Mucosa of descending colon (tissue), 3 donors: ENCODE measurements at regions not wholly inside any gene's neighbourhood (a gene's known extent, or its start where the extent isn't known, plus 50 kb on each side); places are given as distances from the start of the nearest gene placed in this dataset.
"Not testable (repeated sequence)": the region's sequence is repeated elsewhere in the genome, so short reads cannot be mapped to it uniquely, and the experiment has no call there.

ENCODE experiments used
- ATAC-seq: fragments of 200-7000 bp; cut with Tn5 transposase; one replicate; pipeline ENCODE4 v1.9.1; 2020; ENCODE audit warnings: mild to moderate bottlenecking, moderate library complexity
- DNase-seq, 3 donors: peaks; one replicate each; pipeline ENCODE4 v3.0.0-alpha.2; 2020
- H3K36me3 ChIP-seq: fragments of 200-600 bp; one replicate; pipeline ENCODE4 v1.8.0; 2021; ENCODE audit warnings: low read depth, mild to moderate bottlenecking
- H3K4me1 ChIP-seq: fragments of 200-600 bp; one replicate; pipeline ENCODE4 v1.8.0; 2021; ENCODE audit warnings: low read depth, mild to moderate bottlenecking
- H3K4me3 ChIP-seq: fragments of 200-600 bp; one replicate; pipeline ENCODE4 v1.8.0; 2021; ENCODE audit warnings: mild to moderate bottlenecking
- H3K9me3 ChIP-seq: fragments of 200-600 bp; one replicate; pipeline ENCODE4 v1.8.0; 2021; ENCODE audit warnings: mild to moderate bottlenecking
- intact Hi-C, 2 donors: fragments of 100-400 bp; cut with DNase I in 1 of 2; cut with micrococcal nuclease in 1 of 2; formaldehyde crosslinking; loops; one replicate each; pipeline versions ENCODE4 v1.11.0 to v1.11.1; 2022; cut with DNase I, micrococcal nuclease
- TF ChIP-seq, protein P1 (sequence below): fragments of 200-600 bp; IDR thresholded peaks from one replicate; pipeline ENCODE4 v1.8.0; 2022; ENCODE audit warnings: antibody characterized with exemption, mild to moderate bottlenecking
- donor health status: DM: no; HTN: no; CAD: no; lungs with moderate emphysema.
- donor health status: DM: no; HTN: no; CAD: no.
- donor health status: DM: no; HTN: yes; CAD: no.

DNA sequence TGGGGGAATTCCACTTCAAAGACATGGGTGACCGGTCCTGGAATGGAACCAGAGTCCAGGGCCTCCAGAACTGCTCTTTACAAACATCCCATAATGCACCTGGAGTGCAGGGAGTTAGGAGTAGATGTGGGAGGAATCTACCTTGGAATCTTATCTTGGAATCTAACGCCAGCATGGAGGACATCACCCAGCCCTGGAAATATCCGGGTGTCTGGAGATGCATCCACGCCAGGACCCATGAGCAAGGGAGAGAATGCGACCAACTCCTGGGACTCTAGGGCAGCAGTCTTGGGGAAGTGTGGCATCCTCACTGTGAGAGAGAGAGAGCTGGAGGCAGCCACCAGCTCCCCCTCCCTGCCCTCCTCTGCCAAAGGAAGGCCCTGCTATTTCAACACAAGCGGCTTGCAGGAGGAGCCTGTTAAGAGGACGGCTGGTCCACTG lies 211.8 kb downstream of the UQCRFS1 start:
- no peak for ATAC-seq
- no peak for DNase-seq
- Histone ChIP-seq H3K36me3 (no peaks in the 10 kb centered on the region), H3K9me3 (peaks cover 20% of the 10 kb centered on the region), H3K4me3 (no peak overlapping the region), H3K4me1 (no peaks in the 10 kb centered on the region)
- TF ChIP-seq, protein P1, sequence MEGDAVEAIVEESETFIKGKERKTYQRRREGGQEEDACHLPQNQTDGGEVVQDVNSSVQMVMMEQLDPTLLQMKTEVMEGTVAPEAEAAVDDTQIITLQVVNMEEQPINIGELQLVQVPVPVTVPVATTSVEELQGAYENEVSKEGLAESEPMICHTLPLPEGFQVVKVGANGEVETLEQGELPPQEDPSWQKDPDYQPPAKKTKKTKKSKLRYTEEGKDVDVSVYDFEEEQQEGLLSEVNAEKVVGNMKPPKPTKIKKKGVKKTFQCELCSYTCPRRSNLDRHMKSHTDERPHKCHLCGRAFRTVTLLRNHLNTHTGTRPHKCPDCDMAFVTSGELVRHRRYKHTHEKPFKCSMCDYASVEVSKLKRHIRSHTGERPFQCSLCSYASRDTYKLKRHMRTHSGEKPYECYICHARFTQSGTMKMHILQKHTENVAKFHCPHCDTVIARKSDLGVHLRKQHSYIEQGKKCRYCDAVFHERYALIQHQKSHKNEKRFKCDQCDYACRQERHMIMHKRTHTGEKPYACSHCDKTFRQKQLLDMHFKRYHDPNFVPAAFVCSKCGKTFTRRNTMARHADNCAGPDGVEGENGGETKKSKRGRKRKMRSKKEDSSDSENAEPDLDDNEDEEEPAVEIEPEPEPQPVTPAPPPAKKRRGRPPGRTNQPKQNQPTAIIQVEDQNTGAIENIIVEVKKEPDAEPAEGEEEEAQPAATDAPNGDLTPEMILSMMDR = no peak
- intact Hi-C loops = no loop called here

DNA sequence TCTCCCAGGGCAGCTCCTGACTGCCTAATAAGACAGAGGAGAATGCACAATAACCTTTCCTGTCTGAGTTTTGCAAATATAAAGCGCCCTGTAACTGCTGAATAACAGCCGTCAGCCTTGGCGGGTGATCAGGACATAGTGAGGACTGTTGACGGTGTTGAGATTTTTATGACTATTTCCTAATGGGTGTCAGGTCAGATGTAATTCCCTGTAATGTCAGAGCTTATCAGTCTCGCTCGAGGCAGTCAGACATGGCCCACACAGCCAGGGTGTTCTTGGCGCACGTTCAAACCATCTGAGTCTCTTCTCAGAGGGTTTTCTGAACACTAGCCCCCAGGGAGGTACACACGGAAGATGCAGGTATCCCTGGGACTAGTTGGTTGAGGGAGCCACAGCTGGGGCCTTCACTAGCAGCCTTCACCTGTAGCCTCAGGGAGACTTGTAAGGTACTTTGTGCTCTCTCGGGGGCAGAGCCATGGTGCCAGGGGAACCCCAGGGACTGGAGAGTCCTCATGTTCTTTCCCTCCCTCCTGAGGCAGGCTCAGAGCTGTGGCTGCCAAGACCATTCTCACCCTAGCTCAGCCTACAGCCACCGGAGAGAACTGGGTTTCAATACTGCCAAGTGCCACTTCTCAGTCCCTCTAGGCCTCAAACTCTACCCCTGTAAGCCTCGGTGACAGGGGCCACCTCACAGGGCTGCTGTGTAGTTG lies 213.1 kb downstream of the UQCRFS1 start:
- DNase-seq = no peak
- H3K4me3 ChIP-seq = no peak overlapping the region

DNA sequence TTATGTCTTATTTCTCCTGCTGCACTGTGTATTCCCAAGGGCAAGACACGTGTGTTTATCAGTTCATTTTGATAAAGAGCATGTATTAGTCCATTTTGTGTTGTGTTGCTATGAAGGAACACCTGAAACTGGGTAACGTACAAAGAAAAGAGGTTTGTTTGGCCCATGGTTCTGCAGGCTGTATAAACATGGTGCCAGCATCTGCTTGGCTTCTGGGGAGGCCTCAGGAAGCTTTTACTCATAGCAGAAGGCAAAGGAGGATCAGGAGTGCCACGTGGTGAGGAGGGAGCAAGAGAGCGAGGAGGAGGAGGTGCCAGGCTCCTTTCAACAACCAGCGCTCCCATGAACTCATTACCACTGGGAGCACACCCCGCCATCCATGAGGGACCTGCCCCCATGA lies 214.0 kb downstream of the UQCRFS1 start:
- H3K9me3 ChIP-seq = peaks cover 24% of the 10 kb centered on the region
- no peak overlapping the region for H3K4me3 ChIP-seq
- DNase-seq = no peak
- ATAC-seq = no peak
- TF ChIP-seq, protein P1 = no peak
- H3K4me1 ChIP-seq = no peaks in the 10 kb centered on the region
- H3K36me3 ChIP-seq = no peaks in the 10 kb centered on the region
- intact Hi-C loops = no loop called here

More for the DNA sequence above, 213.1 kb downstream of the UQCRFS1 start:
- Histone ChIP-seq H3K9me3 (peaks cover 23% of the 10 kb centered on the region), H3K36me3 (no peaks in the 10 kb centered on the region), H3K4me1 (no peaks in the 10 kb centered on the region)
- intact Hi-C loops = no loop called here
- no peak for ATAC-seq
- TF ChIP-seq, protein P1 = no peak

DNA sequence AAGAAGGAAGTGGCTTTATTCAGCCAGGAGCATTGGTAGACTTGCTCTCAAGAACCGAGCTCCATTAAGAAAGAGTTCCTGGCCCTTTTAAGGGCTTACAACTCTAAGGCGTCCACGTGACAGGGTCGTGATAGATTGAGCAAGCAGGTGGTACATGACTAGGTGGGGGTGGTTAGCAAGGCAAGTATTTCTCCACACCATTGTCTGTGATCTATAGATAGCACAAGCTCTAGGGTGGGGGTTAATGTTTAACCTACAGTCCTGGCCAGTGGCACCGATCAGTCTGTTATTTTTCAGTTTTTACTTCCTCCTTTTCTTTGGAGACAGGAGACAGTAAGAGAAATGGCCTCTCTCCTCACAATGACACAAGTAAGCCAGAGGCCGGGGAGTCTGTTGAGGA lies 215.1 kb downstream of the UQCRFS1 start:
- peaks cover 31% of the 10 kb centered on the region for H3K9me3 ChIP-seq
- DNase-seq, H3K4me3 ChIP-seq, H3K4me1 ChIP-seq, intact Hi-C loops, ATAC-seq, H3K36me3 ChIP-seq: not testable (repeated sequence)

DNA sequence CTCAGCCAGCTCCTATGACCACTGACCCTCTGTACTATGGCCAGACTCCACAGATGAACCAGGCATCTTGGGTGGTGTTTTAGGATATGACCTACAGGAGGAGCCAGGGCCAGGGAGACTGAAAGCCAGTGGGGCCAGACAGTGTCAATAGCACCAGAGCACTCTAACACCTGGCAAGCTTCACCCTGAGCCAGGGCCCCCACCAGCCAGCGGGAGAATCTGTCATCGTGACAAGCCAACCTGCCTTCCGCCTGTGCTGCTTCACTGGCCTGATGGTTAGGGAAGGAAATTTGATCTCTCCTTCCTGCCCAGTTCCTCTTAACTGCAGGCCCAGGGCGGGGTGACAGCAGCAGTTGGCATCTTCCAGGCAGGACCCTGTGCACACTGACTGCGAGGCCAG lies 222.4 kb downstream of the UQCRFS1 start:
- ATAC-seq (no peak), DNase-seq (no peak)
- peaks cover 9% of the 10 kb centered on the region for H3K9me3 ChIP-seq
- TF ChIP-seq, protein P1 = no peak
- no peak overlapping the region for H3K4me3 ChIP-seq
- no peaks in the 10 kb centered on the region for H3K4me1 ChIP-seq
- H3K36me3 ChIP-seq = no peaks in the 10 kb centered on the region
- intact Hi-C loops = no loop called here

DNA sequence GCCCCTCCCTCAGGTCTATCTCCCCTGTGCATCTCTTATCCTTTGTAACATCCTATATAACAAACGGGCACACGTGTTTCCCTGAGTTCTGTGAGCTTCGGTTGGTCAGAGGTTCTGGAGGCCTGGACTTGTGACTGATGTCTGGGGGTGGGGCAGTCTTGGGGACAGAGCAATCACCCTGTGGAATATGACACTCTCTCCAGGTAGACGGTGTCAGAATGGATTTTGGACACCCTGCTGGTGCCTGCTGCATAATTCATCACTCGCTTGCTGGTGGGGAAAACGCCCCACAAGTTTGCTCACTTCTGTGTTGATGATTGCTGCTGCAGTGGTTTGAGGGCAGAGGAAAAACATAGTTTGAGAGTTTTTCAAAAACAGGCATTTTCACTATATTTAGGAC lies 223.2 kb downstream of the UQCRFS1 start:
- H3K4me1 ChIP-seq = no peaks in the 10 kb centered on the region
- intact Hi-C loops = no loop called here
- no peaks in the 10 kb centered on the region for H3K36me3 ChIP-seq
- peaks cover 9% of the 10 kb centered on the region for H3K9me3 ChIP-seq
- H3K4me3 ChIP-seq = no peak overlapping the region
- DNase-seq (no peak), ATAC-seq (no peak)
- TF ChIP-seq, protein P1 = no peak
